ENCODE measurements at regions not wholly inside any gene's neighbourhood (a gene's known extent, or its start where the extent isn't known, plus 50 kb on each side); places are given as distances from the start of the nearest gene placed in this dataset.

DNA sequence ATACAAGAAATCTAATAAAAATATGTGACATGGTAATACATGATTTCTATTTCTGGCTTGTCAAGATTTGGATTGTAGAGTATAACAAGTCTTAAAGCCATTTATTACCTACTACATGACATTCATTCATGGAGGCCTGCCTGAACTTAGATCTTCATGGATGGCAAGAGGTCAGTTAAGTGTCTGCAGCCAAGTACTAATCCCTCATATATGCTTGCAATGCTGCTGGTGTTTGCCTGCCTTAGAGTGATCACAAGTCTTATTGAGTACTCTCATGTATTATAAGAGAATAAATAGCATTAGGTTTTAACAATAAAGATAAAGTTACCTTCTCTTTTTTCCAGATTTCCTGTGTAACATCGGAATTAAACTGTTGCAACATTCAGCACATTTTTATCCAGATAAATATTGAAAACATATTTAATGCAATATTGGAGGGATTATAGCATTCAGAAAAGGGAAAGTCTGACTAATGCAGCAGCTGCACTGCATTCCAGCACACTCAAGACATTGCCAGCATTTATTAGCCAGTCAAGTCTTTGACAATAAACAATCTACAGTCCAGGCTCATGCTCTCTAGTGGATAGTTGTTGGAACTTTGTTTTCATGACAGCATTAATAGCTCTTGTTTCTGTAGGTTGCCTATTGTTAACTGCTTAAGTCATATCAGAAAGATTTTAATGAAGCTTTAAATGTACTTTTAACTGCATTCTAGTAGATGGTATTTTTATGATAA, 737.1 kb downstream of the FAT4 start:
- TF ChIP-seq HDAC2 (IDR thresholded peaks at IDR 0.05) (no peak), ZBTB40 (IDR thresholded peaks at IDR 0.05; ENCODE audit: borderline replicate concordance) (no peak), BACH1 (IDR thresholded peaks at IDR 0.05; ENCODE audit: borderline replicate concordance) (no peak), EZH2 (IDR thresholded peaks at IDR 0.05; ENCODE audit: borderline replicate concordance, control insufficient read depth, low read depth, low read length) (no peak), SMAD1 (IDR thresholded peaks at IDR 0.05; ENCODE audit: low read depth, partially characterized antibody) (no peak), SIX5 (IDR thresholded peaks at IDR 0.05; ENCODE audit: low read depth, low read length, severe bottlenecking) (no peak), TCF7 (IDR thresholded peaks at IDR 0.05; ENCODE audit: borderline replicate concordance) (no peak)
- TF ChIP-seq, protein P1, sequence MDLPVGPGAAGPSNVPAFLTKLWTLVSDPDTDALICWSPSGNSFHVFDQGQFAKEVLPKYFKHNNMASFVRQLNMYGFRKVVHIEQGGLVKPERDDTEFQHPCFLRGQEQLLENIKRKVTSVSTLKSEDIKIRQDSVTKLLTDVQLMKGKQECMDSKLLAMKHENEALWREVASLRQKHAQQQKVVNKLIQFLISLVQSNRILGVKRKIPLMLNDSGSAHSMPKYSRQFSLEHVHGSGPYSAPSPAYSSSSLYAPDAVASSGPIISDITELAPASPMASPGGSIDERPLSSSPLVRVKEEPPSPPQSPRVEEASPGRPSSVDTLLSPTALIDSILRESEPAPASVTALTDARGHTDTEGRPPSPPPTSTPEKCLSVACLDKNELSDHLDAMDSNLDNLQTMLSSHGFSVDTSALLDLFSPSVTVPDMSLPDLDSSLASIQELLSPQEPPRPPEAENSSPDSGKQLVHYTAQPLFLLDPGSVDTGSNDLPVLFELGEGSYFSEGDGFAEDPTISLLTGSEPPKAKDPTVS (IDR thresholded peaks at IDR 0.05; ENCODE audit: low read depth, low read length): no peak
- Histone ChIP-seq H3K9ac (ENCODE audit: control insufficient read depth, insufficient read depth, low read length) (no peak overlapping the region), H3K4me1 (ENCODE audit: control insufficient read depth, insufficient read depth, low read length) (no peaks in the 10 kb centered on the region), H3K4me3 (no peak overlapping the region), H3K27me3 (replicated peaks in 1 of 2; ENCODE audit: control insufficient read depth in 2 of 2, insufficient read depth in 2 of 2, low read length in 1 of 2) (no peaks in the 10 kb centered on the region), H3K27ac (ENCODE audit: control insufficient read depth, insufficient read depth) (no peak overlapping the region), H3K9me3 (replicated peaks; ENCODE audit: control insufficient read depth, insufficient read depth, low read length) (no peaks in the 10 kb centered on the region), H2AFZ (ENCODE audit: control insufficient read depth, low read depth, low read length) (no peak overlapping the region), H3K36me3 (ENCODE audit: control insufficient read depth in 2 of 2, insufficient read depth in 2 of 2, low read length in 1 of 2) (no peaks in the 10 kb centered on the region), H4K20me1 (ENCODE audit: control insufficient read depth, insufficient read depth) (no peaks in the 10 kb centered on the region), H3K79me2 (ENCODE audit: control insufficient read depth, insufficient read depth, low read length) (no peaks in the 10 kb centered on the region), H3K4me2 (ENCODE audit: control insufficient read depth, insufficient read depth) (no peak overlapping the region)
- intact Hi-C loops (cut with micrococcal nuclease; ENCODE audit: unreplicated experiment) (no loop called here), in situ Hi-C loops (cut with MboI) (no loop called here)
- ChIA-PET SMC1A (ENCODE audit: uncharacterized antibody, unreplicated experiment) (interaction anchor here (0.5 kb wide), 1 partner anchor 481 kb away, joined by 3 read pairs; no protein-coding TSS in a partner anchor), POLR2A (no interaction called here), CTCF (no interaction called here), RAD21 (ENCODE audit: unreplicated experiment) (no interaction called here)
- FAIRE-seq: no peak
- no TSS peak for BruUV-seq (replicated peaks)
- WGBS (ENCODE audit: insufficient coverage, insufficient replicate concordance, low lambda C conversion rate, missing lambda C conversion rate): 31% methylated on average over 1 of the region's 1 CpG
- no peak for ATAC-seq
- DNase-seq (ENCODE audit: low read depth, low spot score): no peak
